K562 (cell line): ENCODE measurements at regions not wholly inside any gene's neighbourhood (a gene's known extent, or its start where the extent isn't known, plus 50 kb on each side); places are given as distances from the start of the nearest gene placed in this dataset.

Experiments
- ADNP ChIP-seq: fragments of 200-800 bp; sonication (Bioruptor generic); IDR thresholded peaks from 2 replicates; pipeline ENCODE4 v1.6.1; 2016; ENCODE audit warnings: missing genetic modification characterization, missing compliant biosample characterization
- CTBP1 ChIP-seq: fragments of 450-650 bp; IDR thresholded peaks from 2 replicates; pipeline ENCODE4 v1.6.1; 2016; ENCODE audit warnings: borderline replicate concordance
- DIDO1 ChIP-seq: fragments of 450-650 bp; IDR thresholded peaks from 2 replicates; pipeline ENCODE4 v1.6.1; 2016; ENCODE audit warnings: low read depth, missing biosample characterization, missing genetic modification characterization
- ETS2 ChIP-seq: IDR thresholded peaks from 2 replicates; pipeline ENCODE4 v1.6.1; 2016; ENCODE audit warnings: borderline replicate concordance, missing genetic modification characterization, mild to moderate bottlenecking, moderate library complexity, missing compliant biosample characterization; ENCODE audit not compliant: poor library complexity, severe bottlenecking
- HDAC2 ChIP-seq: fragments of 450-650 bp; IDR thresholded peaks from 2 replicates; pipeline ENCODE4 v1.6.1; 2016; ENCODE audit warnings: mild to moderate bottlenecking
- KDM5B ChIP-seq: fragments of 200-600 bp; sonication (generic); IDR thresholded peaks from 2 replicates; pipeline ENCODE4 v1.6.1; 2012; ENCODE audit warnings: low read depth, mild to moderate bottlenecking, moderate library complexity, low read length, control low read depth, inconsistent platforms; ENCODE audit not compliant: insufficient replicate concordance
- MCM7 ChIP-seq, 2 experiments: fragments of 450-650 bp; IDR thresholded peaks; 2 replicates each; pipeline ENCODE4 v1.6.1; 2016 to 2018
- NFYB ChIP-seq: IDR thresholded peaks from 2 replicates; pipeline ENCODE4 v1.6.1; 2011; ENCODE audit warnings: mild to moderate bottlenecking, moderate library complexity; ENCODE audit not compliant: insufficient read length; ENCODE audit errors: extremely low read depth
- SMAD4 ChIP-seq: fragments of 250-450 bp; sonication (Bioruptor Pico); conservative IDR thresholded peaks from 2 replicates; pipeline ENCODE4 v1.8.0; 2021; ENCODE audit warnings: inconsistent platforms, mild to moderate bottlenecking, moderate library complexity
- SMARCA5 ChIP-seq: fragments of 450-650 bp; IDR thresholded peaks from 2 replicates; pipeline ENCODE4 v1.6.1; 2016
- TAL1 ChIP-seq: fragments of 450-650 bp; IDR thresholded peaks from 2 replicates; pipeline ENCODE4 v1.6.1; 2016; ENCODE audit warnings: mild to moderate bottlenecking
- ZBED1 ChIP-seq: IDR thresholded peaks from 2 replicates; pipeline ENCODE4 v1.6.1; 2014
- ZBTB2 ChIP-seq: fragments of 450-650 bp; IDR thresholded peaks from 2 replicates; pipeline ENCODE4 v1.6.1; 2016; ENCODE audit warnings: antibody characterized with exemption
- ZEB2 ChIP-seq: fragments of 450-650 bp; IDR thresholded peaks from 2 replicates; pipeline ENCODE4 v1.6.1; 2016
- ZKSCAN1 ChIP-seq: fragments of 150-350 bp; IDR thresholded peaks from 2 replicates; pipeline ENCODE4 v1.6.1; 2016; ENCODE audit warnings: low read depth, low read length
- ZNF511 ChIP-seq: sonication (generic); formaldehyde crosslinking; IDR thresholded peaks from 2 replicates; pipeline ENCODE4 v1.8.0; 2022; ENCODE audit warnings: mild to moderate bottlenecking, missing genetic modification reagents
- ZNF830 ChIP-seq: fragments of 250-450 bp; sonication (Bioruptor Pico); IDR thresholded peaks from 2 replicates; pipeline ENCODE4 v1.5.0; 2021; ENCODE audit warnings: mild to moderate bottlenecking
- TF ChIP-seq, protein P1 (sequence below): fragments of 450-650 bp; conservative IDR thresholded peaks from 2 replicates; pipeline ENCODE4 v1.6.1; 2016; ENCODE audit warnings: missing genetic modification characterization, low read depth, mild to moderate bottlenecking, missing compliant biosample characterization, moderate library complexity
- TF ChIP-seq, protein P2 (sequence below): fragments of 450-650 bp; IDR thresholded peaks from 2 replicates; pipeline ENCODE4 v1.6.1; 2016; ENCODE audit warnings: borderline replicate concordance
- TF ChIP-seq, protein P3 (sequence below): IDR thresholded peaks from 2 replicates; pipeline ENCODE4 v1.6.1; 2016; ENCODE audit warnings: missing genetic modification characterization, missing compliant biosample characterization

- TF ChIP-seq ADNP (no peak), MCM7 (IDR thresholded peaks at IDR 0.05) (peak; percentile 77 to 84; a peak in 2 of 4 replicates), HDAC2 (0 out of 2 replicates have a peak, but pooled peaks have one; percentile 46), ZNF830 (CRISPR knock-in tag) (no peak), ETS2 (tag) (no peak), NFYB (no peak), SMAD4 (CRISPR knock-in tag) (no peak), KDM5B (peak; percentile 14), ZBTB2 (peak; percentile 64), ZNF511 (CRISPR knock-in tag) (0 out of 2 replicates have a peak, but pooled peaks have one; percentile 41), SMARCA5 (peak; percentile 65; the same call in 1 of the 2 replicates), CTBP1 (peak; percentile 62; the same call in 1 of the 2 replicates), ZBED1 (no peak), ZKSCAN1 (no peak), DIDO1 (tag) (0 out of 2 replicates have a peak, but pooled peaks have one; percentile 45), ZEB2 (peak; percentile 50; the same call in 1 of the 2 replicates), TAL1 (0 out of 2 replicates have a peak, but pooled peaks have one; percentile 6)
- TF ChIP-seq, protein P1, sequence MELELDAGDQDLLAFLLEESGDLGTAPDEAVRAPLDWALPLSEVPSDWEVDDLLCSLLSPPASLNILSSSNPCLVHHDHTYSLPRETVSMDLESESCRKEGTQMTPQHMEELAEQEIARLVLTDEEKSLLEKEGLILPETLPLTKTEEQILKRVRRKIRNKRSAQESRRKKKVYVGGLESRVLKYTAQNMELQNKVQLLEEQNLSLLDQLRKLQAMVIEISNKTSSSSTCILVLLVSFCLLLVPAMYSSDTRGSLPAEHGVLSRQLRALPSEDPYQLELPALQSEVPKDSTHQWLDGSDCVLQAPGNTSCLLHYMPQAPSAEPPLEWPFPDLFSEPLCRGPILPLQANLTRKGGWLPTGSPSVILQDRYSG: no peak
- TF ChIP-seq, protein P2, sequence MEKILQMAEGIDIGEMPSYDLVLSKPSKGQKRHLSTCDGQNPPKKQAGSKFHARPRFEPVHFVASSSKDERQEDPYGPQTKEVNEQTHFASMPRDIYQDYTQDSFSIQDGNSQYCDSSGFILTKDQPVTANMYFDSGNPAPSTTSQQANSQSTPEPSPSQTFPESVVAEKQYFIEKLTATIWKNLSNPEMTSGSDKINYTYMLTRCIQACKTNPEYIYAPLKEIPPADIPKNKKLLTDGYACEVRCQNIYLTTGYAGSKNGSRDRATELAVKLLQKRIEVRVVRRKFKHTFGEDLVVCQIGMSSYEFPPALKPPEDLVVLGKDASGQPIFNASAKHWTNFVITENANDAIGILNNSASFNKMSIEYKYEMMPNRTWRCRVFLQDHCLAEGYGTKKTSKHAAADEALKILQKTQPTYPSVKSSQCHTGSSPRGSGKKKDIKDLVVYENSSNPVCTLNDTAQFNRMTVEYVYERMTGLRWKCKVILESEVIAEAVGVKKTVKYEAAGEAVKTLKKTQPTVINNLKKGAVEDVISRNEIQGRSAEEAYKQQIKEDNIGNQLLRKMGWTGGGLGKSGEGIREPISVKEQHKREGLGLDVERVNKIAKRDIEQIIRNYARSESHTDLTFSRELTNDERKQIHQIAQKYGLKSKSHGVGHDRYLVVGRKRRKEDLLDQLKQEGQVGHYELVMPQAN: 0 out of 2 replicates have a peak, but pooled peaks have one; percentile 31
- TF ChIP-seq, protein P3, sequence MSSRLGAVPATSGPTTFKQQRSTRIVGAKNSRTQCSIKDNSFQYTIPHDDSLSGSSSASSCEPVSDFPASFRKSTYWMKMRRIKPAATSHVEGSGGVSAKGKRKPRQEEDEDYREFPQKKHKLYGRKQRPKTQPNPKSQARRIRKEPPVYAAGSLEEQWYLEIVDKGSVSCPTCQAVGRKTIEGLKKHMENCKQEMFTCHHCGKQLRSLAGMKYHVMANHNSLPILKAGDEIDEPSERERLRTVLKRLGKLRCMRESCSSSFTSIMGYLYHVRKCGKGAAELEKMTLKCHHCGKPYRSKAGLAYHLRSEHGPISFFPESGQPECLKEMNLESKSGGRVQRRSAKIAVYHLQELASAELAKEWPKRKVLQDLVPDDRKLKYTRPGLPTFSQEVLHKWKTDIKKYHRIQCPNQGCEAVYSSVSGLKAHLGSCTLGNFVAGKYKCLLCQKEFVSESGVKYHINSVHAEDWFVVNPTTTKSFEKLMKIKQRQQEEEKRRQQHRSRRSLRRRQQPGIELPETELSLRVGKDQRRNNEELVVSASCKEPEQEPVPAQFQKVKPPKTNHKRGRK (tag): 0 out of 2 replicates have a peak, but pooled peaks have one; percentile 50
Observed at GRCh38 chr1:228646717-228647522, 88.4 kb upstream of the RHOU start (continued).
